B cell (primary cell): ENCODE measurements at regions not wholly inside any gene's neighbourhood (a gene's known extent, or its start where the extent isn't known, plus 50 kb on each side); places are given as distances from the start of the nearest gene placed in this dataset.

Experiments used
- ATAC-seq: fragments of 200-7000 bp; cut with Tn5 transposase; one replicate; pipeline ENCODE4 v1.10.0; 2021; ENCODE audit warnings: low read depth, mild to moderate bottlenecking, moderate number of reproducible peaks, moderate library complexity
- CTCF ChIA-PET: fragments of 350-600 bp; sonication (Branson Sonifier 250); formaldehyde crosslinking; loops from one replicate; lab custom pipeline; 2021; ENCODE audit warnings: antibody characterized with exemption, inconsistent platforms; lab: Charles Lee
- POLR2A ChIA-PET: fragments of 350-600 bp; sonication (Branson Sonifier 250); formaldehyde crosslinking; loops from one replicate; lab custom pipeline; 2021; ENCODE audit warnings: antibody characterized with exemption; lab: Charles Lee
- DNase-seq: peaks from one replicate; pipeline ENCODE4 v3.0.0; 2013
- H2AFZ ChIP-seq: 2 replicates; pipeline ENCODE4 v1.6.1; 2012; ENCODE audit warnings: mild to moderate bottlenecking, low read depth, low read length; ENCODE audit not compliant: insufficient read depth, poor library complexity, severe bottlenecking
- H3K27ac ChIP-seq, 2 donors: 1 replicate in 1 of 2; 2 replicates in 1 of 2; pipeline ENCODE4 v1.5.1; 2012 to 2013; ENCODE audit warnings: low read length in 2 of 2, mild to moderate bottlenecking in 2 of 2, moderate library complexity in 1 of 2
- H3K27me3 ChIP-seq, 4 experiments: fragments of 200-600 bp in 1 of 4; sonication (generic) in 1 of 4; replicated peaks in 1 of 4; 1 replicate in 2 of 4; 2 replicates in 2 of 4; pipeline versions ENCODE4 v1.6.1 to v1.7.0; 2013 to 2016; ENCODE audit warnings: low read length in 3 of 4, mild to moderate bottlenecking in 2 of 4, mixed read lengths in 1 of 4, moderate library complexity in 1 of 4; ENCODE audit not compliant: insufficient read depth in 4 of 4, control insufficient read depth in 3 of 4; ENCODE audit errors: control extremely low read depth in 1 of 4
- H3K36me3 ChIP-seq, 2 experiments: replicated peaks in 1 of 2; 1 replicate in 1 of 2; 2 replicates in 1 of 2; pipeline versions ENCODE4 v1.6.1 to v1.7.1; 2013; ENCODE audit warnings: low read length in 1 of 2; ENCODE audit not compliant: insufficient read depth in 2 of 2, control insufficient read depth in 1 of 2; ENCODE audit errors: control extremely low read depth in 1 of 2, extremely low read depth in 1 of 2
- H3K4me1 ChIP-seq, 2 donors: fragments of 200-600 bp in 1 of 2; sonication (generic) in 1 of 2; 1 replicate in 1 of 2; 2 replicates in 1 of 2; pipeline versions ENCODE4 v1.5.1 to v1.6.1; 2013 to 2017; ENCODE audit warnings: low read length in 2 of 2; ENCODE audit not compliant: control insufficient read depth in 2 of 2, insufficient read depth in 2 of 2
- H3K4me2 ChIP-seq: replicated peaks from 2 replicates; pipeline ENCODE3; 2012; ENCODE audit warnings: mild to moderate bottlenecking, low read depth, low read length; ENCODE audit not compliant: poor library complexity, severe bottlenecking
- H3K4me3 ChIP-seq, 5 experiments: fragments of 200-600 bp in 1 of 5; sonication (generic) in 1 of 5; 1 replicate in 3 of 5; 2 replicates in 2 of 5; pipeline versions ENCODE4 v1.5.1 to v1.7.0; 2011 to 2016; ENCODE audit warnings: low read length in 4 of 5, mild to moderate bottlenecking in 4 of 5, low read depth in 2 of 5, control low read depth in 1 of 5, moderate library complexity in 1 of 5; ENCODE audit not compliant: insufficient read depth in 1 of 5; ENCODE audit errors: control extremely low read depth in 1 of 5, extremely low read depth in 1 of 5
- H3K79me2 ChIP-seq: fragments of 200-600 bp; sonication (generic); one replicate; pipeline ENCODE4 v1.6.0; 2016; ENCODE audit warnings: low read length; ENCODE audit not compliant: control insufficient read depth, insufficient read depth
- H3K9ac ChIP-seq: fragments of 200-600 bp; sonication (generic); 2 replicates; pipeline ENCODE4 v1.6.1; 2017; ENCODE audit warnings: mild to moderate bottlenecking, low read length, moderate library complexity
- H3K9me3 ChIP-seq, 3 donors: one replicate each; pipeline versions ENCODE4 v1.6.1 to v1.7.1; 2013; ENCODE audit warnings: low read length in 2 of 3; ENCODE audit not compliant: control insufficient read depth in 2 of 3, insufficient read depth in 1 of 3; ENCODE audit errors: control extremely low read depth in 1 of 3
- H4K20me1 ChIP-seq: 2 replicates; pipeline ENCODE4 v1.6.0; 2012; ENCODE audit warnings: mild to moderate bottlenecking, low read length; ENCODE audit not compliant: insufficient read depth, control insufficient read depth, poor library complexity, severe bottlenecking
- H3K27ac Mint-ChIP-seq: one replicate; pipeline ENCODE4 v1.8.0; 2021; ENCODE audit warnings: mixed read lengths
- H3K27me3 Mint-ChIP-seq: one replicate; pipeline ENCODE4 v1.8.0; 2021; ENCODE audit warnings: mixed read lengths
- H3K4me1 Mint-ChIP-seq: one replicate; pipeline ENCODE4 v1.8.0; 2021; ENCODE audit warnings: mixed read lengths
- H3K4me3 Mint-ChIP-seq: one replicate; pipeline ENCODE4 v1.8.0; 2021; ENCODE audit warnings: mixed read lengths
- H3K9me3 Mint-ChIP-seq: one replicate; pipeline ENCODE4 v1.8.0; 2022; ENCODE audit warnings: mixed read lengths; ENCODE audit not compliant: insufficient read depth
- EZH2 ChIP-seq: IDR thresholded peaks from 2 replicates; pipeline ENCODE4 v1.6.1; 2012; ENCODE audit warnings: borderline replicate concordance, low read depth, mild to moderate bottlenecking, moderate library complexity, low read length; ENCODE audit not compliant: insufficient read depth, poor library complexity, severe bottlenecking
- WGBS: methylation state at CpG from one replicate; pipeline ENCODE4 v1.1.5; 2013; ENCODE audit warnings: missing lambda C conversion rate; ENCODE audit not compliant: insufficient coverage; 5-methylcytosine and 5-hydroxymethylcytosine counted together
- intact Hi-C: fragments of 100-400 bp; cut with micrococcal nuclease; formaldehyde crosslinking; loops from one replicate; pipeline ENCODE4 v1.10.0; 2022
- TF ChIP-seq, protein P1 (sequence below): fragments of 200-600 bp; IDR thresholded peaks from one replicate; pipeline ENCODE4 v1.8.0; 2022; ENCODE audit warnings: antibody characterized with exemption, mild to moderate bottlenecking

DNA sequence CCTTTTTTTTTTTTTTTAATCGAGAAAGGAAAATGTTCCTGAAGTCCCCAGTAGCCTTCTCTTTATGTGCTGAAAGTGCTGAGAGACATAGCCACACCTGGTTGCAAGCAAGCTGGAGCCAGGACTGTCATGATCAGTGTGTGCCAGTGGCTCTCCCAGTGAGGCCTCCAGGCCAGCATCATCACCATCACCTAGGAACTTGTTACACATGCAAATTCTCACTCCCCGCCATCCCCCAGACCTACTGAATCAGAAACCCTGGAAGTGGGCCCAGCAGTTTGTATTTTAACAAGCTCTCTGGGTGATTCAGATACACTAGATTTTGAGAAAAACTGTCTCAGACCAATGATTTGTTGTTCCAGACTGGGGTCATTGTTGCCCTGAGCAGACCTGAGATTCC is 181.9 kb upstream of the GLRA1 start:
- Histone ChIP-seq H3K4me3 (no peak overlapping the region), H4K20me1 (no peaks in the 10 kb centered on the region), H3K4me2 (no peak overlapping the region), H3K4me1 (no peaks in the 10 kb centered on the region), H3K36me3 (no peaks in the 10 kb centered on the region), H3K9ac (no peak overlapping the region), H2AFZ (no peak overlapping the region), H3K9me3 (peaks cover 0 to 5% (median 0%) of the 10 kb centered on the region in 3 donors), H3K27ac (no peak overlapping the region), H3K27me3 (no peaks in the 10 kb centered on the region), H3K79me2 (no peaks in the 10 kb centered on the region)
- Mint-ChIP-seq H3K27me3 (peaks cover 14% of the 10 kb centered on the region), H3K4me1 (no peaks in the 10 kb centered on the region), H3K9me3 (peaks cover 10% of the 10 kb centered on the region), H3K4me3 (no peak overlapping the region), H3K27ac (no peak overlapping the region)
- ChIA-PET POLR2A (no interaction called here), CTCF (no interaction called here)
- intact Hi-C loops, result no loop called here
- no peak for DNase-seq
- WGBS, result no CpG with 5 or more reads among the region's 2 CpGs
- no peak for ATAC-seq
- no peak for TF ChIP-seq EZH2
- TF ChIP-seq, protein P1, sequence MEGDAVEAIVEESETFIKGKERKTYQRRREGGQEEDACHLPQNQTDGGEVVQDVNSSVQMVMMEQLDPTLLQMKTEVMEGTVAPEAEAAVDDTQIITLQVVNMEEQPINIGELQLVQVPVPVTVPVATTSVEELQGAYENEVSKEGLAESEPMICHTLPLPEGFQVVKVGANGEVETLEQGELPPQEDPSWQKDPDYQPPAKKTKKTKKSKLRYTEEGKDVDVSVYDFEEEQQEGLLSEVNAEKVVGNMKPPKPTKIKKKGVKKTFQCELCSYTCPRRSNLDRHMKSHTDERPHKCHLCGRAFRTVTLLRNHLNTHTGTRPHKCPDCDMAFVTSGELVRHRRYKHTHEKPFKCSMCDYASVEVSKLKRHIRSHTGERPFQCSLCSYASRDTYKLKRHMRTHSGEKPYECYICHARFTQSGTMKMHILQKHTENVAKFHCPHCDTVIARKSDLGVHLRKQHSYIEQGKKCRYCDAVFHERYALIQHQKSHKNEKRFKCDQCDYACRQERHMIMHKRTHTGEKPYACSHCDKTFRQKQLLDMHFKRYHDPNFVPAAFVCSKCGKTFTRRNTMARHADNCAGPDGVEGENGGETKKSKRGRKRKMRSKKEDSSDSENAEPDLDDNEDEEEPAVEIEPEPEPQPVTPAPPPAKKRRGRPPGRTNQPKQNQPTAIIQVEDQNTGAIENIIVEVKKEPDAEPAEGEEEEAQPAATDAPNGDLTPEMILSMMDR, result no peak

DNA sequence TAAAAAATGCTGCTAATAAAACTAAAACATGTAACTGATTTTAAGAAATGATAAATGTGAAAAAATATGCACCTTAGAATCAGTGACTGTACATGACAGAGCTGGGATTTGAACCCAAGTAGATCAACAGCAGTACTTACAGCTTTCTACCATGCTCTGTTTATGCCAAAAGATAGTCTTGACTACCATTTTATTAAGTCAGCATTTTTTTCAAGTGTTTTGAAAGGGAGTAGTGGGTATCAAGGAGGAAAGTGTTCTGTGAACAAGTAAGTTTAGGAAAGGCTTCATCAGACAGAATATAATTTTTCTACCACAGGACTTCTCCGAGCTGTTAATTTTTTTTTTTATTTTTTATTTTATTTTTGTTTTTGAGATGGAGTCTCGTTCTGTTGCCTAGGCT is 180.4 kb upstream of the GLRA1 start:
- H3K4me3 ChIP-seq, result no peak overlapping the region
- intact Hi-C loops, result no loop called here
- no peaks in the 10 kb centered on the region for H3K4me1 ChIP-seq
- TF ChIP-seq, protein P1, result no peak
- TF ChIP-seq EZH2, result no peak
- no peak overlapping the region for H3K27ac ChIP-seq
- no peak for DNase-seq
- no peaks in the 10 kb centered on the region for H3K79me2 ChIP-seq
- no peaks in the 10 kb centered on the region for H4K20me1 ChIP-seq
- no peaks in the 10 kb centered on the region for H3K36me3 ChIP-seq
- ATAC-seq, result no peak
- ChIA-PET CTCF (interaction anchor here (0.6 kb wide), 1 partner anchor 32 kb away, joined by 3 read pairs; no protein-coding TSS in a partner anchor), POLR2A (no interaction called here)
- H3K9me3 Mint-ChIP-seq, result peaks cover 10% of the 10 kb centered on the region
- H3K27ac Mint-ChIP-seq, result no peak overlapping the region
- no peaks in the 10 kb centered on the region for H3K27me3 ChIP-seq
- H3K9me3 ChIP-seq, result peaks cover 0 to 5% (median 0%) of the 10 kb centered on the region in 3 donors
- no peak overlapping the region for H3K9ac ChIP-seq
- WGBS, result no CpG with 5 or more reads among the region's 2 CpGs
- H3K4me3 Mint-ChIP-seq, result no peak overlapping the region
- H3K4me2 ChIP-seq, result no peak overlapping the region
- no peak overlapping the region for H2AFZ ChIP-seq
- H3K27me3 Mint-ChIP-seq, result peaks cover 15% of the 10 kb centered on the region
- no peaks in the 10 kb centered on the region for H3K4me1 Mint-ChIP-seq
